K562 (cell line): ENCODE measurements at regions not wholly inside any gene's neighbourhood (a gene's known extent, or its start where the extent isn't known, plus 50 kb on each side); places are given as distances from the start of the nearest gene placed in this dataset.
A peak's percentile ranks its signal among the peaks of the same experiment; 100 is the strongest.

Source experiments
- ATAC-seq: fragments of 200-7000 bp; cut with Tn5 transposase; 3 replicates; pipeline ENCODE4 v1.9.1; 2020; ENCODE audit warnings: moderate library complexity
- BruUV-seq: library from RNA; stranded (reverse); fragments of 400-500 nt; replicated peaks from 2 replicates; lab custom pipeline; 2021; lab: Mats Ljungman, UMichigan
- CTCF ChIA-PET: fragments of 300-600 bp; formaldehyde crosslinking; extraction: SDS; loops from one replicate; lab custom pipeline; 2021; ENCODE audit warnings: low intra/inter-chr PET ratio; lab: Yijun Ruan, JAX
- POLR2A ChIA-PET: fragments of 300-600, 350-650 bp; sonication (Branson Sonifier 250); formaldehyde crosslinking; extraction: SDS; loops from one replicate; lab custom pipeline; 2021; ENCODE audit warnings: antibody characterized with exemption, inconsistent platforms; lab: Yijun Ruan, JAX
- DNase-seq, 4 experiments: peaks; one replicate each; pipeline versions ENCODE4 v3.0.0 to v3.0.0-alpha.2; 2011 to 2018; ENCODE audit warnings: low spot score in 3 of 4, mixed read lengths in 3 of 4; ENCODE audit errors: extremely low read depth in 1 of 4
- FAIRE-seq: peaks from 2 replicates; lab custom pipeline; 2011; peaks lifted over from hg19 to GRCh38; lab: Jason Lieb, UNC
- H2AFZ ChIP-seq: 2 replicates; pipeline ENCODE4 v1.6.0; 2011; ENCODE audit warnings: low read depth, low read length, control low read depth, inconsistent platforms
- H3K27ac ChIP-seq: fragments of 200-600 bp; 3 replicates; pipeline ENCODE4 v1.8.0; 2011; ENCODE audit warnings: low read depth, mild to moderate bottlenecking, control low read depth, inconsistent platforms, low read length, moderate library complexity, mixed read lengths; ENCODE audit errors: extremely low read depth
- H3K27me3 ChIP-seq, 2 experiments: fragments of 300-600 bp in 1 of 2; 2 replicates in 1 of 2; 3 replicates in 1 of 2; pipeline versions ENCODE4 v1.6.0 to v1.8.0; 2011; ENCODE audit warnings: inconsistent platforms in 2 of 2, low read length in 2 of 2, mild to moderate bottlenecking in 1 of 2, mixed read lengths in 1 of 2, moderate library complexity in 1 of 2; ENCODE audit not compliant: control insufficient read depth in 2 of 2, insufficient read depth in 2 of 2
- H3K36me3 ChIP-seq: fragments of 300-600 bp; 3 replicates; pipeline ENCODE4 v1.8.0; 2011; ENCODE audit warnings: mild to moderate bottlenecking, low read length, inconsistent platforms; ENCODE audit not compliant: control insufficient read depth, insufficient read depth
- H3K4me1 ChIP-seq, 2 experiments: fragments of 200-600 bp in 1 of 2; replicated peaks in 1 of 2; 2 replicates in 1 of 2; 3 replicates in 1 of 2; pipeline versions ENCODE4 v1.5.1 to v1.8.0; 2011; ENCODE audit warnings: inconsistent platforms in 2 of 2, low read length in 2 of 2, mild to moderate bottlenecking in 1 of 2, mixed read lengths in 1 of 2, moderate library complexity in 1 of 2; ENCODE audit not compliant: control insufficient read depth in 2 of 2, insufficient read depth in 2 of 2
- H3K4me2 ChIP-seq: 2 replicates; pipeline ENCODE4 v1.6.1; 2011; ENCODE audit warnings: low read length, control low read depth, inconsistent platforms, mixed read lengths; ENCODE audit not compliant: insufficient read depth
- H3K4me3 ChIP-seq: fragments of 200-600 bp; sonication (generic), shearing (Covaris generic); 2 replicates; pipeline ENCODE4 v1.5.1; 2016; ENCODE audit warnings: control low read depth, inconsistent platforms
- H3K79me2 ChIP-seq: fragments of 200-600 bp; 3 replicates; pipeline ENCODE4 v1.8.0; 2011; ENCODE audit warnings: low read length, inconsistent platforms; ENCODE audit not compliant: control insufficient read depth, insufficient read depth
- H3K9ac ChIP-seq, 2 experiments: 2 replicates each; pipeline versions ENCODE4 v1.6.0 to v1.6.1; 2011; ENCODE audit warnings: low read depth in 2 of 2, low read length in 2 of 2, control low read depth in 1 of 2, inconsistent platforms in 1 of 2, mild to moderate bottlenecking in 1 of 2, mixed read lengths in 1 of 2; ENCODE audit not compliant: insufficient read depth in 1 of 2
- H3K9me1 ChIP-seq: one replicate; pipeline ENCODE4 v1.6.0; 2011; ENCODE audit warnings: inconsistent platforms, mild to moderate bottlenecking, low read length, moderate library complexity; ENCODE audit not compliant: control insufficient read depth, insufficient read depth
- H3K9me3 ChIP-seq: replicated peaks from 2 replicates; pipeline ENCODE4 v1.5.1; 2011; ENCODE audit warnings: low read depth, low read length, inconsistent platforms; ENCODE audit not compliant: control insufficient read depth, insufficient read depth
- H4K20me1 ChIP-seq: replicated peaks from 2 replicates; pipeline ENCODE4 v1.6.1; 2011; ENCODE audit warnings: low read length, inconsistent platforms, mixed read lengths; ENCODE audit not compliant: control insufficient read depth, insufficient read depth
- NRF1 ChIP-seq, 2 experiments: fragments of 450-650 bp; IDR thresholded peaks in 1 of 2; conservative IDR thresholded peaks in 1 of 2; 2 replicates each; pipeline ENCODE4 v1.6.1; 2014; ENCODE audit warnings: mild to moderate bottlenecking in 2 of 2
- RREB1 ChIP-seq: fragments of 250-450 bp; sonication (Bioruptor Pico); IDR thresholded peaks from 2 replicates; pipeline ENCODE4 v1.4.0; 2020
- XRCC5 ChIP-seq: fragments of 200-400 bp; formaldehyde crosslinking; IDR thresholded peaks from 2 replicates; pipeline ENCODE4 v1.6.1; 2017; ENCODE audit warnings: low read depth, mild to moderate bottlenecking, low read length
- WGBS: fragments of 100-300 bp; shearing (Covaris generic); methylation state at CpG from one replicate; pipeline ENCODE4 v1.1.6; 2016; ENCODE audit warnings: low coverage, mixed read lengths; ENCODE audit not compliant: insufficient coverage; ENCODE audit errors: missing lambda C conversion rate; 5-methylcytosine and 5-hydroxymethylcytosine counted together
- in situ Hi-C: fragments of 300-500 bp; cut with MboI; formaldehyde crosslinking; loops from 4 replicates; pipeline ENCODE4 v1.15.0; 2018; ENCODE audit warnings: inconsistent platforms, mixed read lengths
- intact Hi-C: fragments of 100-400 bp; cut with micrococcal nuclease; formaldehyde crosslinking; loops from 2 replicates; pipeline ENCODE4 v1.14.2; 2022

GRCh38 chr16:77556201-77556873 lies 121.5 kb upstream of the ADAMTS18 start:
- Histone ChIP-seq H3K4me3 (no peak overlapping the region), H3K27me3 (peaks cover 0 to 2% of the 10 kb centered on the region in 2 experiments; a peak in 1 of 5 replicates), H2AFZ (no peak overlapping the region), H3K79me2 (no peaks in the 10 kb centered on the region), H3K27ac (no peak overlapping the region), H3K9ac (no peak overlapping the region), H3K4me2 (no peak overlapping the region), H3K36me3 (no peaks in the 10 kb centered on the region), H3K9me1 (no peaks in the 10 kb centered on the region), H4K20me1 (no peaks in the 10 kb centered on the region), H3K4me1 (no peaks in the 10 kb centered on the region), H3K9me3 (no peaks in the 10 kb centered on the region)
- intact Hi-C loops (no loop called here), in situ Hi-C loops (no loop called here)
- no peak for ATAC-seq
- under 1% methylated on average over 10 of the region's 10 CpGs for WGBS
- POLR2A ChIA-PET = no interaction called here
- TF ChIP-seq RREB1 = no peak
- no peak for TF ChIP-seq XRCC5
- peak in 1 of 2 experiments; percentile 40; a peak in 1 of 4 replicates for TF ChIP-seq NRF1 (conservative IDR thresholded peaks at IDR 0.05 in 1 of 2, IDR thresholded peaks at IDR 0.05 in 1 of 2)
- BruUV-seq = no TSS peak
- CTCF ChIA-PET = no interaction called here
- DNase-seq = no peak
- no peak for FAIRE-seq
